ENCODE measurements at regions not wholly inside any gene's neighbourhood (a gene's known extent, or its start where the extent isn't known, plus 50 kb on each side); places are given as distances from the start of the nearest gene placed in this dataset.
A peak's percentile ranks its signal among the peaks of the same experiment; 100 is the strongest.
"Not testable (repeated sequence)": the region's sequence is repeated elsewhere in the genome, so short reads cannot be mapped to it uniquely, and the experiment has no call there.

DNA sequence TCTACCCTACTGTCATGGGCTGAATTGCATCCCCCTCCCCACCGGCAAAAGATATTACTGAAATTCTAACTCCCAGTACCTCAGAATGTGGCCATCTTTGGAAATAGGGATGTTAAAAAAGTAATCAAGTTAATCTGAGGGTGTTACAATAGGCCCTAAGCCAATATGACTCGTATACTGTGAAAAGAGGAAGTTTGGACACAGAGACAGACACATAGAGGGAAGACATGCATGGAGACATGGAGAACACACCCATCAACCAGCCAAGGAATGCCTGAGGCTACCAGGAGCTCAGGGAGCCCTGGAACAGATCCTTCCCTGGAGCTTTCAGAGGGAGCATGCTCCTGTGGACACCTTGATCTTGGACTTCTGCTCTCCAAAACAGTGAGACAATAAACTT, 138.2 kb upstream of the ADO start:
- no peak for ATAC-seq
- intact Hi-C loops (cut with DNase I, micrococcal nuclease), result no loop called here
- no peak for DNase-seq

DNA sequence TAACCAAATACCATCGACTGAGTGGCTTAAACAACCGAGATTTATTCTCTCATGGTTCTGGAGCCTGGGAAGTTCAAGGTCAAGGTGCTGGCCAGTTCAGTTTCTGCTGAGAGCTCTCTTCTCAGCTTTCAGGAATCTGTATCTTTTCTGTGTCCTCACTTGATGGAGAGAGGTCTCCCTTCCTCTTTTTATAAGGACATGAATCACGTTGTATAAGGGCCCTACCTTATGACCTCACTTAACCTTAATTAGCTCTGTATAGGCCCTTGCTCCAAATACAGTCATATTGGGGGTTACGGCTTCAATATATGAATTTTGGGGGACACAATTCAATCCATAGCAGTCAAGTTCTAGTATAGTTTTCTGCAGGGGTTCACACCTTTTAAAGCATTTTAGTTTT, 135.2 kb upstream of the ADO start:
- intact Hi-C loops (cut with DNase I, micrococcal nuclease), result no loop called here
- no peak for DNase-seq
- ATAC-seq, result no peak

- intact Hi-C loops (cut with DNase I, micrococcal nuclease), result no loop called here
- ATAC-seq, result no peak
- no peak for DNase-seq
Measured at GRCh38 chr10:62671104-62671503, 133.4 kb upstream of the ADO start.

DNA sequence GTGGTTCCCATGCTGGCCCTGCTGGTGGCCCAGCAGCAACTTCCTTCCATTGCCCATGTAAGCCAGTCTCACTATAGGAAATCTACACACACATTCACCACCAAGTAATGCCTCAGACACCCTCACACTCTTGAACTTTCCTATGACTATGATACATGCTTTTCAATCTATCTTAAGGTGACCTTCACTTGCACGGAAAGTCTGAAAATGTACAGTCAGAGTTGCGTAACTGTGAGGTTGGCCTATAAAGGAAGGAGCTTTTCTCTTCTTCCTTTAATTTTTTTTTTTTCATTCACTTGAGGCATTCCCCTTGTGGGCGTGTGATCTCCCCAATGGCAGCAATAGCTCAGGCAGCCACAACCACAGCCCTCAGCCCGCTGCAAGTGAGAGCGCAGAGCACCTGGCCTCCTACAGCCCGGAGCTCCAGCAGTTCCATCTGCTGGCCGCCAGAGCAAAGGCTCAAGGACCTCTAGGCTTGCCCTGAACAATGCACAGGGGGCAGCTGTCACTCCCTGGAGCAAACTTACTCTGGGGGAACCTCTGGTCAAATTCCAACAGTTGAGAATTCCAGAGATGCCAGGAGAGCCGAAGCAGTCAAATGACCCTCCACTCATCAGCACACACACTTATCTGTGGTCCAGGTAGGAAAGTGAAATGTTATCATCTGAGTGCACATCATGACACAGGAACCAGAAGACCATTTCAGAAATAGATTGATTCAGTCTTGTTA, 123.1 kb upstream of the ADO start:
- peak in 1 of 2 donors; percentile 34 for DNase-seq
- intact Hi-C loops (cut with DNase I, micrococcal nuclease), result no loop called here
- no peak for ATAC-seq

- DNase-seq (no peak), ATAC-seq (no peak)
- intact Hi-C loops (cut with DNase I, micrococcal nuclease), result no loop called here
Measured at GRCh38 chr10:62684911-62685310, 119.6 kb upstream of the ADO start.

DNA sequence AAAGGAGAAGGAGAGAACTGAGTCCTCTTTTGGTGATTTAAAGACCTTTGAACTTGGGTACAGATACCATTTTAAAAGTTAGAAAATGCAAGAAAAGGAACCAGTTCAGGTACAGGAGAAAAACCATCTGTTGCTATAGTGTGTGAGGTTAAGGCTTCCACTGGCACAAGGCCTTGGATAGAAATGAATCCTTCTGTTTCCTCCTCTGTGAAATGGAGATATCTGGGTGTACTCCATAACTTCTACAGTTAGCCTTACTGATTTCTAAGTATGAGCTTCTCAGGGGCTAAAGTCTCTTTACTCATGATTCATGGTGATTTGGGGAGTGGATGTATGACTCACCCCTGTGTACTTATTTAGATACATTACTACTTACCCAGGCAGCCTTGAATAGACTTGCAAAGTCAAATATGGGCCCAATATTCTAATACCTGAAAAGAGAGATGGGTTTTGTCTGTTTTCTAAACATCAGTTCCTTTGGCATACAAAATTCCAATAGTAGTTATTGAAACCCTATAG, 117.2 kb upstream of the ADO start:
- intact Hi-C loops (cut with DNase I, micrococcal nuclease), result no loop called here
- ATAC-seq (no peak), DNase-seq (no peak)

GRCh38 chr10:62688971-62689700, 115.4 kb upstream of the ADO start:
- ATAC-seq (no peak), DNase-seq (no peak)
- intact Hi-C loops (cut with DNase I, micrococcal nuclease), result no loop called here

GRCh38 chr10:62689712-62690111, 114.8 kb upstream of the ADO start:
- ATAC-seq (no peak), DNase-seq (no peak)
- intact Hi-C loops (cut with DNase I, micrococcal nuclease), result no loop called here

DNA sequence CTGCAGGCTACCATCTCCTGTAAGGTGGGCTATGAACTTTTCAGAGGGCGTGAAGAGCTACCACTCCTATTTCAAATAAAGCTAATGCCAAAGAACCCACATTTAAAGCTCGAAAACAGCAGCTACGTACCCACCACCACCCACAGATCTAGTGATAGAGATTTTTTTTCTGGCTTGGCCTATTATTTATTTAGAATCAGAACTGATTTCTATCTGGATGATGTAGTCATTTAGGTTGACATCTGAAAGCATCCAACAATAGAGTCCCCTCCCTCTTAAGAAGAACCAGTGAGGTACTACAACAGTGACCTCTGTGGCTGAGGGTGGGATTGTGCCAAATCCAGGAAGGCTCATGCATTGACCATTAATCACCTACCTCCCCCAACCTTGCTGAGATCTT, 113.8 kb upstream of the ADO start:
- no peak for DNase-seq
- no peak for ATAC-seq
- intact Hi-C loops (cut with DNase I, micrococcal nuclease), result no loop called here

GRCh38 chr10:62691336-62691735, 113.2 kb upstream of the ADO start:
- ATAC-seq (no peak), DNase-seq (no peak)
- intact Hi-C loops (cut with DNase I, micrococcal nuclease), result no loop called here

GRCh38 chr10:62692085-62692484, 112.4 kb upstream of the ADO start:
- ATAC-seq, result no peak

GRCh38 chr10:62693306-62693705, 111.2 kb upstream of the ADO start:
- intact Hi-C loops (cut with DNase I, micrococcal nuclease), result no loop called here
- DNase-seq (no peak), ATAC-seq (no peak)

More at GRCh38 chr10:62692085-62692484, 112.4 kb upstream of the ADO start:
- intact Hi-C loops (cut with DNase I, micrococcal nuclease), result no loop called here
- DNase-seq, result no peak

DNA sequence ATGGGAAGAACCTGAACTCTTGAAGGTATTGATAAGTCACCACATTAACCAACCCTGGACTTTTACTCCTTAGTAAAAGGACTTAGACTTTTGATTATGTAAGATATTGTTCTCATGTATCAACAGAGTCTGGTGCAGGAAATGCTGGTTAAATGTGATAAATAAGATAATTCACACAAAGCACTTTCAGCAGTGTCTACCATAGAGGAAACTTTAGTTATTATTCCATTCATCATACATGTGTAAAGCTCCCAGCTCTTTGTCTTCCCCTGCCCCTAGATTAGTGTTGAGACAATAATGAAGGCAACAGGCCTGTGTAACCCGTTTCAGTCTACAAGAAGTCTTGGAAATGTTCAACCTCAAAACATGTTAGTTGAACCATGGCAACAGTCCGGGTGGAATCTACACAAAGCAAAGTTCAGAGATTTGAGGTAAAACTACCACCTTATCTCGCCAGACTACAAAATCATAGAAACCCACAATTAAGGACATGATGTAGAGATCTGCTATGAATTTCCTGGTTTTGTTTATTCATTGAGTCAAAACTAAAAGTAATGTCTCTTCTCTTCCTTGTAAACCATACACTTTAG, 109.9 kb upstream of the ADO start:
- ATAC-seq, result no peak
- intact Hi-C loops (cut with DNase I, micrococcal nuclease), result no loop called here
- no peak for DNase-seq

DNA sequence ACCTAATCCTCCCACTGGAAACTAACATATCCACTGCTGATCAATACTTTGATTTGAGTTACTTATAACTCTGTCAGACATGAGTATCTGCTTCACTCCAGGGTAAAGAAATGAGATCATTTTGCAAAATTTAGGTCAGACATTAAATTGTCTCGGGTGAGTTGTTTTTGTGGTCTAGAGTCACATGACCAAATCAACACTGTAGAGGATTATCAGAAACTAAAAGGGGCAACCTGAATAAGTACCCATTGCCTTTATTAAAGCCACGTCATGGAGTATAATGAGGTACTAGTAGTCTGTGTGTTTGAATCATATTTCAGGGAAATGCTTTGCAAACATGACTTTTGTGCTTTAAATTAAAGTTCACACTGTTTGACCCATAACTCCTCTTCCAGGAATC, 107.7 kb upstream of the ADO start:
- intact Hi-C loops (cut with DNase I, micrococcal nuclease), result no loop called here
- DNase-seq (no peak), ATAC-seq (no peak)

DNA sequence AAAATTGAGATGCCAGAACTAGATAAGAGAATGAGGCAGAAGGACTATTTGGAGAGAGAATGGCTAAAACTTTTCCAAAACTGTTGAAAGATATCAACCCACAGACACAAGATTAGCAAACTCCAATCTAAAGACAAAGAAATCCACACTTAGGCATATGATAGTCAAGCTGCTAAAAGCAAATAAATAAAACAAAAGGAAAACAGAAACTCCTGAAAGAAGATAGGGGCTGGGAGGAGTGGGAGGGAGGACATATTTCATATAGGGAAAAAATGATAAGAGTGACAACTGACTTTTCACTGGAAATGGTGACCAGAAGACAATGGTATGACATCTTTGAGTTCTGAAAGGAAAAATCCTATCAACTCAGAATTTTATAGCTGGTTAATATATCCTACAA, 105.4 kb upstream of the ADO start:
- ATAC-seq (no peak), DNase-seq (no peak)
- intact Hi-C loops (cut with DNase I, micrococcal nuclease), result no loop called here

GRCh38 chr10:62704121-62704520, 100.4 kb upstream of the ADO start:
- ATAC-seq; intact Hi-C loops (cut with DNase I, micrococcal nuclease); DNase-seq: not testable (repeated sequence)

GRCh38 chr10:62705789-62706188, 98.7 kb upstream of the ADO start:
- ATAC-seq (no peak), DNase-seq (no peak)
- intact Hi-C loops (cut with DNase I, micrococcal nuclease), result no loop called here

DNA sequence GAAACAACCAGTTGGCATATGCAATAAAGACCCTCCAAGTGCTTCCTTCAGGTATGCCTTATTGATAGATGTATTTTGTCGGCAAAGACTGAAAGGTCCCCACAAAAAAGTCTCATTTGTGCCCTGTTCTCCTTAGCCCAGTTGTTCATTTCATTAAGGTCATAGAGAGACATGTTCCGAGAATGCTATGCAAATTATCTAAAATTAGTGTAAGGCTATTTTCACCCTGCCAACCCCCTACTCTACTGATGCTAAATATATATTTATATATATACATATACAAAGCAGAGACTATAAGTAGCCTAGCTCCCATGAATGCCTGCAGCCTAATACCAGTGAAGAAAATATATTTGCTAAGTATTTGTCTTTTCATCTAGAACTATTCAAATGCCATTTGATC, 96.7 kb upstream of the ADO start:
- ATAC-seq (no peak), DNase-seq (no peak)
- intact Hi-C loops (cut with DNase I, micrococcal nuclease), result no loop called here

DNA sequence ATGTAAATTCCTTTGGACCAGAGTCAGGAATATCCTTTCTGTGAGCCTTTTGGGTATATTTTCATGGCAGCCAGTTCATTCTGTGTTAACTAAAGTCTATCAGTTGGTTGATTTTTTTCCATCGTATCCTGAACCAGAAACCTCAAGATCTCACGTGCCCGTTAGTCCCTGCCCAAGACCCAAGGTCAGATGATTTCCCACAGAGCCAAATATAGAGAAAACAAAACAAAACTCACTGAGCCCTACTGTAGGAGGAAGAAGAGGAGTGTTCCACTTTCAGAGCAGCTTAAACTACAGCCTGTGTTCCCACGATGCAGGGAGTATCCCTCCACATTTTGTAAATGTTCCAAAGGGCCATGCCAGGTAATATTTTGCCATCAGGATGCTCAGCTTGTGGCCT, 96.0 kb upstream of the ADO start:
- DNase-seq, result no peak
- no peak for ATAC-seq
- intact Hi-C loops (cut with DNase I, micrococcal nuclease), result no loop called here

DNA sequence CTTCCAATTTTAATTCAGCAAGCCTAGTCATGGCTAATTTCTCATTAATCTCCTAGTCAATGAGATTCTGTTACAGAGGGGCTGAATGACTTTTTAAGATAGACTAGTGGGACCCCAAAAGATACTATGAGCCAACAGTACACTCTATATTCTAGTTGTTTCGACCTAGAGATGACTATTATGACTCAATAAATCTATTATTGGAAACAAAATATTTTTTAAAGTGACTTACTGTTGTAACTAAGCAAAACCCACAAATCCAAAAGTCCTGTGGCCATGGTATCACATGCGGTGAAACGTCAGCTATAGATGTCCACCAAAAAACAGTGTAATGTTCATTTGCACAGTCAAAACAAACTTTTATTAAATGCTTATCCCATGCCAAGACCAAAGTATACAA, 95.3 kb upstream of the ADO start:
- DNase-seq, result no peak
- intact Hi-C loops (cut with DNase I, micrococcal nuclease), result no loop called here

More for the DNA sequence above, 95.3 kb upstream of the ADO start:
- no peak for ATAC-seq

All from left colon (tissue), 2 donors.